Breast epithelium (tissue), 4 donors: ENCODE measurements at regions not wholly inside any gene's neighbourhood (a gene's known extent, or its start where the extent isn't known, plus 50 kb on each side); places are given as distances from the start of the nearest gene placed in this dataset.
"Not testable (repeated sequence)": the region's sequence is repeated elsewhere in the genome, so short reads cannot be mapped to it uniquely, and the experiment has no call there.

Experiments used
- DNase-seq, 2 donors: peaks; one replicate each; pipeline ENCODE4 v3.0.0-alpha.2; 2019; ENCODE audit warnings: low spot score in 2 of 2
- H3K27ac ChIP-seq, 2 donors: fragments of 200-600 bp; sonication (generic) in 1 of 2; one replicate each; pipeline ENCODE4 v1.5.1; 2016 to 2019; ENCODE audit warnings: mild to moderate bottlenecking in 1 of 2
- H3K27me3 ChIP-seq, 2 donors: fragments of 200-600 bp; sonication (generic) in 1 of 2; one replicate each; pipeline versions ENCODE4 v1.5.1 to v1.6.0; 2017 to 2019; ENCODE audit warnings: control low read depth in 1 of 2, mild to moderate bottlenecking in 1 of 2
- H3K36me3 ChIP-seq: fragments of 200-600 bp; one replicate; pipeline ENCODE4 v1.5.1; 2019
- H3K4me1 ChIP-seq, 2 donors: fragments of 200-600 bp; sonication (generic); one replicate each; pipeline ENCODE4 v1.5.1; 2016 to 2019; ENCODE audit warnings: control low read depth in 1 of 2
- H3K4me3 ChIP-seq, 3 donors: fragments of 200-600 bp; sonication (generic); 1 replicate in 2 of 3; 2 replicates in 1 of 3; pipeline ENCODE4 v1.5.1; 2016 to 2019; ENCODE audit warnings: mild to moderate bottlenecking in 3 of 3, moderate library complexity in 2 of 3
- H3K9me3 ChIP-seq, 2 donors: fragments of 200-600 bp; sonication (generic) in 1 of 2; one replicate each; pipeline ENCODE4 v1.5.1; 2016 to 2019; ENCODE audit warnings: control low read depth in 1 of 2
- CTCF ChIP-seq, 3 donors: fragments of 450-650 bp; IDR thresholded peaks; one replicate each; pipeline ENCODE4 v1.5.1; 2016 to 2017; ENCODE audit warnings: antibody characterized with exemption in 3 of 3, mild to moderate bottlenecking in 3 of 3, moderate library complexity in 3 of 3
- POLR2A ChIP-seq: fragments of 450-650 bp; IDR thresholded peaks from one replicate; pipeline ENCODE4 v1.6.1; 2016; ENCODE audit warnings: antibody characterized with exemption, mild to moderate bottlenecking, moderate library complexity
- POLR2AphosphoS5 ChIP-seq, 3 donors: sonication (generic); formaldehyde crosslinking; IDR thresholded peaks; one replicate each; pipeline ENCODE4 v1.6.1; 2017; ENCODE audit warnings: antibody characterized with exemption in 3 of 3
- intact Hi-C: fragments of 100-400 bp; cut with DNase I; formaldehyde crosslinking; loops from one replicate; pipeline ENCODE4 v1.15.1; 2023; ENCODE audit warnings: low total_unique reads

GRCh38 chrX:112266136-112266535 lies 183.6 kb upstream of the TRPC5 start:
- no peaks in the 10 kb centered on the region for H3K36me3 ChIP-seq

GRCh38 chrX:112259375-112259774 lies 176.8 kb upstream of the TRPC5 start:
- H3K27me3 ChIP-seq = peaks cover 0 to 27% of the 10 kb centered on the region in 2 donors
- TF ChIP-seq POLR2A (no peak), POLR2AphosphoS5 (IDR thresholded peaks at IDR 0.05) (no peak)
- H3K4me3 ChIP-seq = no peak overlapping the region
- H3K9me3 ChIP-seq = no peaks in the 10 kb centered on the region
- H3K36me3 ChIP-seq = no peaks in the 10 kb centered on the region
- DNase-seq = no peak
- no peaks in the 10 kb centered on the region for H3K4me1 ChIP-seq
- intact Hi-C loops = no loop called here
- no peak overlapping the region for H3K27ac ChIP-seq

More at GRCh38 chrX:112266136-112266535, 183.6 kb upstream of the TRPC5 start:
- Histone ChIP-seq H3K4me1 (no peaks in the 10 kb centered on the region), H3K4me3 (no peak overlapping the region), H3K27me3 (peaks cover 0 to 17% of the 10 kb centered on the region in 2 donors), H3K27ac (no peak overlapping the region), H3K9me3 (no peaks in the 10 kb centered on the region)
- DNase-seq = no peak
- TF ChIP-seq CTCF (IDR thresholded peaks at IDR 0.05) (no peak), POLR2AphosphoS5 (IDR thresholded peaks at IDR 0.05) (no peak), POLR2A (no peak)
- intact Hi-C loops = no loop called here

- Histone ChIP-seq H3K4me1 (no peaks in the 10 kb centered on the region), H3K9me3 (no peaks in the 10 kb centered on the region), H3K27me3 (peaks cover 0 to 21% of the 10 kb centered on the region in 2 donors), H3K36me3 (no peaks in the 10 kb centered on the region), H3K4me3 (no peak overlapping the region), H3K27ac (no peak overlapping the region)
- DNase-seq = no peak
- intact Hi-C loops = no loop called here
- TF ChIP-seq CTCF (IDR thresholded peaks at IDR 0.05) (no peak), POLR2A (no peak), POLR2AphosphoS5 (IDR thresholded peaks at IDR 0.05) (no peak)
These were observed 172.3 kb upstream of the TRPC5 start for GRCh38 chrX:112254896-112255295.

- Histone ChIP-seq H3K9me3 (peaks cover 9% of the 10 kb centered on the region in 2 donors), H3K27me3 (peaks cover 0 to 19% of the 10 kb centered on the region in 2 donors), H3K4me3 (no peak overlapping the region), H3K27ac (no peak overlapping the region), H3K36me3 (no peaks in the 10 kb centered on the region), H3K4me1 (no peaks in the 10 kb centered on the region)
- DNase-seq = no peak
- TF ChIP-seq POLR2AphosphoS5 (IDR thresholded peaks at IDR 0.05) (no peak), POLR2A (no peak), CTCF (IDR thresholded peaks at IDR 0.05) (no peak)
- intact Hi-C loops = no loop called here
These were observed 165.1 kb upstream of the TRPC5 start for GRCh38 chrX:112247714-112248113.

DNA sequence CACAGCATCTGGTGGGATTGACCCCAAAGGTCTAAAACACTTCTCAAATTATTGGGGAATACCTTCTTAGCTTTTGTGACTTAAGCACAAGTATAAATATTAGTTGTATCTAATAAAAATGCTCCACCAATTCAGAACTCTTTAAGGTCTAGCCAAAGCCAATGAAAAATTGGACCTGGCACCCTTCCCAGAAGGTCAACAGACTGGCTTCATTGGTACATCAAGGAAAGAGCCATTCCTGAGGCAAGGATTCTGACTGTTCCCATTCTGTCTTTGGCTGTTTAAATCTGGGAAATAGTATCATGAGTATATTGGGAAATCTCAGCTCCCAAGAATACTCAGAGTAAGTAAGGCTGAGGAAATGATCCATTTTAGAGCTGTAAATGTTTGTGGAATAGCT lies 153.0 kb upstream of the TRPC5 start:
- peaks cover 0 to 27% of the 10 kb centered on the region in 2 donors for H3K27me3 ChIP-seq
- H3K4me1 ChIP-seq = no peaks in the 10 kb centered on the region
- no peak for DNase-seq
- no peak for TF ChIP-seq POLR2AphosphoS5 (IDR thresholded peaks at IDR 0.05)
- no peak for TF ChIP-seq CTCF (IDR thresholded peaks at IDR 0.05)
- no peak for TF ChIP-seq POLR2A
- intact Hi-C loops = no loop called here
- no peak overlapping the region for H3K4me3 ChIP-seq
- H3K9me3 ChIP-seq = no peaks in the 10 kb centered on the region
- no peaks in the 10 kb centered on the region for H3K36me3 ChIP-seq
- H3K27ac ChIP-seq = no peak overlapping the region

DNA sequence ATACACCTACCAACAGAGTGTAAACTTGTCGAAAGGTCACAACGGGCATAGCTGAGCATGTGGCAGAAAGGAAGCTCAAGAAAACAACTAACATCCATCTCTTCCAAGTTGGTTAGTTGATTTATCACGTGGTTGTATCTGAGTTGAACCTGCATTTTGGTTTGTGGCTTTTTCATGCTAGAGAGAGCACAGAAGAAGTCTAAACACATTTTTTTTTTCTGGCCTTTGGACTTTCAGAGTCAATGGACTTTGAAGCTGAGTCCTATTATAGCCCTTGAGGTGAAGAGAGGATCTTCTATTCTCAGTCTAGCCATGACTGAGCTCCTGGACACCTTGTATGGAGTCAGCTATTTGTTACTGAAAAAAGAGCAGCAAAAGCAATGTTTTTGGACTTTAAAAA lies 150.6 kb upstream of the TRPC5 start:
- DNase-seq = no peak
- H3K36me3 ChIP-seq = no peaks in the 10 kb centered on the region
- H3K27ac ChIP-seq = no peak overlapping the region
- intact Hi-C loops = no loop called here
- no peak for TF ChIP-seq POLR2A
- TF ChIP-seq POLR2AphosphoS5 (IDR thresholded peaks at IDR 0.05) = no peak
- no peak for TF ChIP-seq CTCF (IDR thresholded peaks at IDR 0.05)
- no peak overlapping the region for H3K4me3 ChIP-seq
- H3K4me1 ChIP-seq = no peaks in the 10 kb centered on the region
- H3K9me3 ChIP-seq = no peaks in the 10 kb centered on the region
- H3K27me3 ChIP-seq = peaks cover 0 to 23% of the 10 kb centered on the region in 2 donors

- H3K4me3 ChIP-seq, H3K27me3 ChIP-seq, H3K27ac ChIP-seq, intact Hi-C loops, H3K9me3 ChIP-seq, H3K4me1 ChIP-seq, H3K36me3 ChIP-seq, DNase-seq: not testable (repeated sequence)
These were observed 144.2 kb upstream of the TRPC5 start for GRCh38 chrX:112226795-112227194.
